ENCODE measurements at regions not wholly inside any gene's neighbourhood (a gene's known extent, or its start where the extent isn't known, plus 50 kb on each side); places are given as distances from the start of the nearest gene placed in this dataset.

- DNase-seq = peak; percentile 3
Observed at GRCh38 chr10:24793648-24794379, 70.1 kb upstream of the ARHGAP21 start.

DNA sequence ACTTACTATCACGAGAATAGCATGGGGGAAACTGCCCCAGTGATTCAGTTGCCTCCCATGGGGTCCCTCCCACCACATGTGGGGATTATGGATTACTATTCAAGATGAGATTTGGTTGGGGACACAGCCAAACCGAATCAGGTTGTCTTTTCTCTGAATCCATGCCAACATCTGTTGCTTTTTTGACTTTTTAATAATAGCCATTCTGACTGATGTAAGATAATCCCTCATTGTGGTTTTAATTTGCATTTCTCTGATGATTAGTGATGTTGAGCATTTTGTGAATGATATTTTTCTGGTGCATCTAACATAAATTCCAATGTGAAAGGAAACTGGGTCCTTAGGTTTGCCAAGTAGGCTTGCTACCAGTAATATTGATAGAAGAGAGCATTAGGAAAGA, 69.0 kb upstream of the ARHGAP21 start:
- DNase-seq = no peak

DNA sequence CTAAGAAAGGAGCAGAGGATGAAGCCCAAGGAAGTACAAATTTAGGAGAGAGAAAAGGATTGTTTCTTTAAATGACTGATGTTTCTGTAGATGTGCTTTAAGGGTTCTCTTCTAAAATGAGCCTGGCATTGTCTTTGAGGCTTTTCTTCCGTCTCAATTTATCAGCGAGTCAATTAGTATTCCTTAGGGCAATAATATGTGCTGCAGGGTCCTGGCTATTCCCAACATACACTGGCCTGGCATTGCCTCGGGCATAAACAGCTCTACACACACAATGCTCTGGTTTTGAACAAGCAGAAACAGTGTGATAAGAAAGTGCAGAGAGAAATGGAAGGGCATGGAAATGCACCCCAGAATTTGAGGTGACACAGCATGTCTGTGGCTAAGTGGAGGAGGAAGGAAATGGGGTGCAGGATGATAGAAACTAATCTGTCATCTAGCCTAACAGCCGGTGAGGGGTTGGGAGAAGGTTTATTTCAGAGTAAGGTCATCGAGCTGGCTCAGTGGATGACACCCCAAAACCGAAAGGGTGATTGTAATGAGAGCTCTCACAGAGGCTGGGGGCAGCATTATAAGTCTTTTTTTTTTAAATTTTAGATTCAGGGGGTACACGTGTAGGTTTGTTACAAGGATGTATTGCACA, 67.5 kb upstream of the ARHGAP21 start:
- DNase-seq = no peak

DNA sequence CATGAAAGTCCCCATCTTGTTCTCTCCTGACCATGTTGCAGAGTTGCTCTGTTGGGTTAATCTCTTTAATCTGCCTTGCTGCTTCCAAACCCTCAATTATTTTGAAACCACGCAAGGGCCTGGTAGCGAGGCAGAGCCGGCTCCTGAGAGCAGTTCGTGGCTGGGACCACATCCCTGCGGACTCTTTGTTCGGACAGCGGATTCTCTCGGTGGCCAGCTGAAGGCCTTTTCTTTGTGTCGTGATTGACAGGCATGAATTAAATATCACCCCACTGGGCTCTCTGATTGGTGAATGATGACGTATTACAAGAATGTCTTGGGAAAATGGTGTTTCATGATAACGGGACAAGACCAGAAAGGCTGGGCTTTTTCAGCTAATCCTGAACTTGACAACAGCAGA, 66.9 kb upstream of the ARHGAP21 start:
- no peak for DNase-seq

- no peak for DNase-seq
Observed at GRCh38 chr10:24790073-24790472, 66.4 kb upstream of the ARHGAP21 start.

GRCh38 chr10:24784923-24785322, 61.2 kb upstream of the ARHGAP21 start:
- no peak for DNase-seq

- DNase-seq = no peak
Observed at GRCh38 chr10:24784061-24784460, 60.4 kb upstream of the ARHGAP21 start.

- no peak for DNase-seq
Observed at GRCh38 chr10:24783504-24783903, 59.8 kb upstream of the ARHGAP21 start.

- DNase-seq = no peak
Observed at GRCh38 chr10:24779737-24780136, 56.0 kb upstream of the ARHGAP21 start.

GRCh38 chr10:24778298-24778697, 54.6 kb upstream of the ARHGAP21 start:
- DNase-seq = no peak

- no peak for DNase-seq
Observed at GRCh38 chr10:24777196-24777595, 53.5 kb upstream of the ARHGAP21 start.

DNA sequence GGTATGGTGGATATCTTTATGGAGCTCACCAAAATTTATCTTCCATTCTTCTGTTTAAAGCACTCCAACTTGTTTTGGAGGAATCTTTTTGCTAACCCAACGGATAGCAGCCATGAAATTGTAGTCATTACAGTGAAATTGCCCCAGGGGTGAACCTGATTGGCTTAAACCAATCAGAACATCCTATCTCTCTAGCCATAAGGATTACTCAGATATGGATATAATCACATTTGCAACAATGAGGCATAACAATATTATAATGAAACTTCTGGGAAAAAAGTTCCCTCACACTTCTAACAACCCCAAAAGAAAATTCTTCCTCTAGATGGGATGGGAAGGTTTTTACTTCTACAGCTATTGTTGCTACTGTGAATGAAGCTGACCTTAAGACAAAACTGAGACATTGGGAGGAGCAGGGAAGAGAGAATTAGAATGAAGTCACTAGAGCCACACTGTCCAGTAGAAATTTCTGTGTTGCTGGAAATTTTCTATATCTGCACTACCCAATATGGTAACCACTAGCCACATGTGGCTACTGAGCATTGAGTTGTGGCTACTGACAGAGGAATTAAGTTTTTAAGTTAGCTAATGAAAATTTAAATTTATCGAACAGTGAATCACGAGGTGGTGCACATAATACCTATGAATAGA, 50.4 kb upstream of the ARHGAP21 start:
- DNase-seq = no peak
